Panc1 (cell line): ENCODE measurements at regions not wholly inside any gene's neighbourhood (a gene's known extent, or its start where the extent isn't known, plus 50 kb on each side); places are given as distances from the start of the nearest gene placed in this dataset.

ENCODE experiments used
- ATAC-seq: fragments of 200-7000 bp; cut with Tn5 transposase; 2 replicates; pipeline ENCODE4 v1.9.1; 2020; ENCODE audit warnings: mild to moderate bottlenecking, moderate library complexity
- BruUV-seq: library from RNA; stranded (reverse); fragments of 400-500 nt; replicated peaks from 2 replicates; lab custom pipeline; 2021; lab: Mats Ljungman, UMichigan
- CTCF ChIA-PET: fragments of 300-600 bp; sonication (Branson Sonifier 250); formaldehyde crosslinking; loops from one replicate; lab custom pipeline; 2022; ENCODE audit warnings: antibody characterized with exemption; lab: Charles Lee
- POLR2A ChIA-PET: fragments of 300-600 bp; sonication (Branson Sonifier 250); formaldehyde crosslinking; loops from one replicate; lab custom pipeline; 2022; ENCODE audit warnings: antibody characterized with exemption; lab: Charles Lee
- DNase-seq: peaks from one replicate; pipeline ENCODE4 v3.0.0-alpha.2; 2010; ENCODE audit warnings: low read depth, low spot score
- H3K27ac ChIP-seq: 2 replicates; pipeline ENCODE4 v1.5.1; 2011; ENCODE audit warnings: mild to moderate bottlenecking, low read length, inconsistent platforms
- H3K27me3 ChIP-seq: fragments of 200-500 bp; sonication (Bioruptor generic); 2 replicates; pipeline ENCODE4 v1.6.0; 2014; ENCODE audit warnings: low read length, inconsistent platforms; ENCODE audit not compliant: control insufficient read depth, insufficient read depth
- H3K36me3 ChIP-seq: fragments of 200-500 bp; sonication (Bioruptor generic); 2 replicates; pipeline ENCODE4 v1.5.1; 2014; ENCODE audit warnings: inconsistent platforms, mild to moderate bottlenecking, low read length, moderate library complexity; ENCODE audit not compliant: control insufficient read depth, insufficient read depth
- H3K4me1 ChIP-seq: 2 replicates; pipeline ENCODE4 v1.5.1; 2011; ENCODE audit warnings: inconsistent platforms, mild to moderate bottlenecking, low read length, moderate library complexity; ENCODE audit not compliant: control insufficient read depth, insufficient read depth
- H3K4me3 ChIP-seq, 2 experiments: 2 replicates each; pipeline ENCODE4 v1.5.1; 2011 to 2012; ENCODE audit warnings: low read depth in 2 of 2, low read length in 2 of 2, mild to moderate bottlenecking in 2 of 2, inconsistent platforms in 1 of 2, moderate library complexity in 1 of 2
- H3K9me3 ChIP-seq: fragments of 200-500 bp; sonication (Bioruptor generic); 2 replicates; pipeline ENCODE4 v1.5.1; 2014; ENCODE audit warnings: low read depth, mild to moderate bottlenecking, inconsistent platforms, low read length, moderate library complexity; ENCODE audit not compliant: control insufficient read depth, insufficient read depth
- CTCF ChIP-seq: fragments of 450-650 bp; IDR thresholded peaks from 2 replicates; pipeline ENCODE4 v1.5.1; 2017; ENCODE audit warnings: mild to moderate bottlenecking
- POLR2AphosphoS5 ChIP-seq: IDR thresholded peaks from 2 replicates; pipeline ENCODE4 v1.6.1; 2012; ENCODE audit warnings: mild to moderate bottlenecking, low read depth, low read length, moderate library complexity
- REST ChIP-seq, 2 experiments: IDR thresholded peaks; 2 replicates each; pipeline ENCODE4 v1.6.1; 2011 to 2012; ENCODE audit warnings: low read depth in 2 of 2, control low read depth in 1 of 2, low read length in 1 of 2, mild to moderate bottlenecking in 1 of 2, moderate library complexity in 1 of 2; ENCODE audit not compliant: insufficient read depth in 1 of 2
- SIN3A ChIP-seq: IDR thresholded peaks from 2 replicates; pipeline ENCODE4 v1.6.1; 2012; ENCODE audit warnings: low read depth, mild to moderate bottlenecking, low read length, moderate library complexity, borderline replicate concordance; ENCODE audit not compliant: insufficient read depth
- TCF7L2 ChIP-seq: IDR thresholded peaks from 2 replicates; pipeline ENCODE4 v1.6.1; 2011; ENCODE audit warnings: mild to moderate bottlenecking, low read depth, low read length, inconsistent platforms
- in situ Hi-C: cut with HindIII; loops from 2 replicates; pipeline ENCODE4 v1.10.0; 2016; ENCODE audit warnings: low sequenced_read_pairs, low pct_unique_long_range_greater_than_20kb
- intact Hi-C: fragments of 100-400 bp; cut with micrococcal nuclease; formaldehyde crosslinking; loops from one replicate; pipeline ENCODE4 v1.10.0; 2022; ENCODE audit not compliant: unreplicated experiment

GRCh38 chr6:54463354-54464024 is 155.2 kb downstream of the TINAG start:
- no TSS peak for BruUV-seq
- intact Hi-C loops = no loop called here
- ChIA-PET CTCF (no interaction called here), POLR2A (no interaction called here)
- DNase-seq (no peak), ATAC-seq (no peak)
- Histone ChIP-seq H3K4me3 (no peak overlapping the region), H3K4me1 (no peaks in the 10 kb centered on the region), H3K9me3 (no peaks in the 10 kb centered on the region), H3K36me3 (no peaks in the 10 kb centered on the region), H3K27me3 (no peaks in the 10 kb centered on the region), H3K27ac (no peak overlapping the region)
- in situ Hi-C loops = no loop called here
- TF ChIP-seq SIN3A (no peak), REST (IDR thresholded peaks at IDR 0.05; ENCODE audit: insufficient read depth in 1 of 2, low read depth in 2 of 2, low read length in 1 of 2) (no peak), CTCF (no peak), POLR2AphosphoS5 (no peak), TCF7L2 (no peak)

GRCh38 chr6:54465649-54466300 is 157.5 kb downstream of the TINAG start:
- no peak overlapping the region for H3K27ac ChIP-seq
- H3K4me3 ChIP-seq = no peak overlapping the region
- H3K4me1 ChIP-seq = no peaks in the 10 kb centered on the region
- no peak for TF ChIP-seq TCF7L2
- no peak for TF ChIP-seq SIN3A
- no peak for TF ChIP-seq CTCF
- TF ChIP-seq POLR2AphosphoS5 = no peak
- no peak for TF ChIP-seq REST (IDR thresholded peaks at IDR 0.05; ENCODE audit: insufficient read depth in 1 of 2, low read depth in 2 of 2, low read length in 1 of 2)
- in situ Hi-C loops (no loop called here), intact Hi-C loops (no loop called here)
- POLR2A ChIA-PET = no interaction called here
- no peaks in the 10 kb centered on the region for H3K27me3 ChIP-seq
- H3K9me3 ChIP-seq = no peaks in the 10 kb centered on the region
- ATAC-seq = no peak
- no peaks in the 10 kb centered on the region for H3K36me3 ChIP-seq
- CTCF ChIA-PET = no interaction called here
- BruUV-seq = no TSS peak
- no peak for DNase-seq
